ENCODE measurements at regions not wholly inside any gene's neighbourhood (a gene's known extent, or its start where the extent isn't known, plus 50 kb on each side); places are given as distances from the start of the nearest gene placed in this dataset.

DNA sequence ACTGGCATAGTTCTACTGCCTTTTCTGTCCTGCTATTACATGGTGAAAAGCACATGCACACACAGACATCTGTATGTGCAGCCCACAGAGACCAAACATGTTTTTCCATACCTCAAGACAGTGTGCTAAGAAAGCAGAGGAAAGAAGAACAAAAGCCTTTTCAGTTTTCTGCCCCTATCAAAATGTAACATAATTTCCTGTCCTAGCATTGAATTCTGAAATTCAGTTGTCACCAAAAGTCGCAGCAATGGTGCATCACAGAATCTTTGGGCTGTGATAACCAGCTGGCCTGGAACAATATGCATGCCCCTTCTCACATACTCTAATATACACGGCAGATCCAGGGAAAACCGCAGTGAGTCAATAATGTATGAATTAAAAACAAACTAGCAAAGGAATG lies 153.8 kb upstream of the RAP2B start:
- Histone ChIP-seq H3K79me2 (ENCODE audit: control insufficient read depth, insufficient read depth, low read length) (no peaks in the 10 kb centered on the region), H3K4me2 (ENCODE audit: insufficient read depth, low read length) (no peak overlapping the region), H3K27me3 (ENCODE audit: control insufficient read depth in 2 of 2, insufficient read depth in 2 of 2, low read length in 2 of 2) (peaks cover 0 to 2% of the 10 kb centered on the region in 2 experiments), H3K36me3 (ENCODE audit: control insufficient read depth in 2 of 2, extremely low read depth in 1 of 2, insufficient read depth in 2 of 2, low read length in 2 of 2) (no peaks in the 10 kb centered on the region), H3K4me3 (replicated peaks in 1 of 3; ENCODE audit: insufficient read depth in 1 of 3, low read depth in 1 of 3, low read length in 3 of 3) (no peak overlapping the region), H4K20me1 (replicated peaks; ENCODE audit: control insufficient read depth, extremely low read depth, insufficient read depth, low read length) (no peaks in the 10 kb centered on the region), H2AFZ (ENCODE audit: low read depth, low read length) (no peak overlapping the region), H3K9me1 (replicated peaks; ENCODE audit: control insufficient read depth, extremely low read depth, insufficient read depth, low read length) (no peaks in the 10 kb centered on the region), H3K9ac (replicated peaks; ENCODE audit: extremely low read depth, insufficient read depth, low read length) (no peak overlapping the region), H3K4me1 (ENCODE audit: control insufficient read depth, extremely low read depth, insufficient read depth, low read length) (no peaks in the 10 kb centered on the region), H3K27ac (ENCODE audit: insufficient read depth, low read depth, low read length) (no peak overlapping the region), H3K9me3 (replicated peaks; ENCODE audit: control insufficient read depth, insufficient read depth, low read length) (no peaks in the 10 kb centered on the region)
- ChIA-PET POLR2A (no interaction called here), CTCF (no interaction called here)
- dilution Hi-C loops (cut with MboI; ENCODE audit: extremely low pct_ligation_motif_present, low sequenced_read_pairs) (no loop called here), intact Hi-C loops (cut with micrococcal nuclease) (no loop called here)
- BruUV-seq (replicated peaks): no TSS peak
- no peak for DNase-seq (ENCODE audit: low read depth, low spot score)
- TF ChIP-seq, protein P1, sequence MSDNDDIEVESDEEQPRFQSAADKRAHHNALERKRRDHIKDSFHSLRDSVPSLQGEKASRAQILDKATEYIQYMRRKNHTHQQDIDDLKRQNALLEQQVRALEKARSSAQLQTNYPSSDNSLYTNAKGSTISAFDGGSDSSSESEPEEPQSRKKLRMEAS (IDR thresholded peaks at IDR 0.05; ENCODE audit: insufficient read depth, insufficient read length): no peak
- no peak for TF ChIP-seq POLR2A (IDR thresholded peaks at IDR 0.05; ENCODE audit: low read depth, low read length)
- no peak for TF ChIP-seq POLR2AphosphoS5 (IDR thresholded peaks at IDR 0.05; ENCODE audit: insufficient read depth, low read depth, low read length)
- TF ChIP-seq JUN (IDR thresholded peaks at IDR 0.05; ENCODE audit: borderline replicate concordance, insufficient read depth, insufficient read length, low read depth): no peak
- no peak for TF ChIP-seq MYC (IDR thresholded peaks at IDR 0.05; ENCODE audit: low read depth, low read length)
- TF ChIP-seq, protein P2, sequence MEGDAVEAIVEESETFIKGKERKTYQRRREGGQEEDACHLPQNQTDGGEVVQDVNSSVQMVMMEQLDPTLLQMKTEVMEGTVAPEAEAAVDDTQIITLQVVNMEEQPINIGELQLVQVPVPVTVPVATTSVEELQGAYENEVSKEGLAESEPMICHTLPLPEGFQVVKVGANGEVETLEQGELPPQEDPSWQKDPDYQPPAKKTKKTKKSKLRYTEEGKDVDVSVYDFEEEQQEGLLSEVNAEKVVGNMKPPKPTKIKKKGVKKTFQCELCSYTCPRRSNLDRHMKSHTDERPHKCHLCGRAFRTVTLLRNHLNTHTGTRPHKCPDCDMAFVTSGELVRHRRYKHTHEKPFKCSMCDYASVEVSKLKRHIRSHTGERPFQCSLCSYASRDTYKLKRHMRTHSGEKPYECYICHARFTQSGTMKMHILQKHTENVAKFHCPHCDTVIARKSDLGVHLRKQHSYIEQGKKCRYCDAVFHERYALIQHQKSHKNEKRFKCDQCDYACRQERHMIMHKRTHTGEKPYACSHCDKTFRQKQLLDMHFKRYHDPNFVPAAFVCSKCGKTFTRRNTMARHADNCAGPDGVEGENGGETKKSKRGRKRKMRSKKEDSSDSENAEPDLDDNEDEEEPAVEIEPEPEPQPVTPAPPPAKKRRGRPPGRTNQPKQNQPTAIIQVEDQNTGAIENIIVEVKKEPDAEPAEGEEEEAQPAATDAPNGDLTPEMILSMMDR (IDR thresholded peaks at IDR 0.05; ENCODE audit: extremely low read depth in 1 of 2, insufficient read depth in 1 of 2, low read depth in 1 of 2, low read length in 2 of 2): no peak
- no peak for TF ChIP-seq GATA2 (IDR thresholded peaks at IDR 0.05; ENCODE audit: insufficient read depth, insufficient read length, low read depth, low read length)
- no peak for TF ChIP-seq FOS (IDR thresholded peaks at IDR 0.05; ENCODE audit: borderline replicate concordance, insufficient read depth, low read length)
- TF ChIP-seq EZH2 (IDR thresholded peaks at IDR 0.05; ENCODE audit: borderline replicate concordance, low read depth, low read length, severe bottlenecking): no peak
- FAIRE-seq: no peak
